ENCODE measurements at regions not wholly inside any gene's neighbourhood (a gene's known extent, or its start where the extent isn't known, plus 50 kb on each side); places are given as distances from the start of the nearest gene placed in this dataset.

- Histone ChIP-seq H3K4me1 (ENCODE audit: control insufficient read depth, insufficient read depth, low read length) (no peaks in the 10 kb centered on the region), H3K27ac (ENCODE audit: low read length) (no peak overlapping the region), H3K27me3 (ENCODE audit: control insufficient read depth in 1 of 2, insufficient read depth in 2 of 2, low read length in 2 of 2) (no peaks in the 10 kb centered on the region), H3K36me3 (ENCODE audit: control insufficient read depth in 2 of 2, insufficient read depth in 2 of 2, low read length in 2 of 2) (no peaks in the 10 kb centered on the region), H3K9me3 (ENCODE audit: control insufficient read depth in 2 of 2, low read length in 2 of 2) (no peaks in the 10 kb centered on the region), H3K4me3 (ENCODE audit: low read length in 2 of 2) (no peak overlapping the region), H3K9ac (ENCODE audit: low read length in 2 of 2) (no peak overlapping the region)
Measured at GRCh38 chr5:121138495-121138907, 674.4 kb downstream of the PRR16 start.

DNA sequence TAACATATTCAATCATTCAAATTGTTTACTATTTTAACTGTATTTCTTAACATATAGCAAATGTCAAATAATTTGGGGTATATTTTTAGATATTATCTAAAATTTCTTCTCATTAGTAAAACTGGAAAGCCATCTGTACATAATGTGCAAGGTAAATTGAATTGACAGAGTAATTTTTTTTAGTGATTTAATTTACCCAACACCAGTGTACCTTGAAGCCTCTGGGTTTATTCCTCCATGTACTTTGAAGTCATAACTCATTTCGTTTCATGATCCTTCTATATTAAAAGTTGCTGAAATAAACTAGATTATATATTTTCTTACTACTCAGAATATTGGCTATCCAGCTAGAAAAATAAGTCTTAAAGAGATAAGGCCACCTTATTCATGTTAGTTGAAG is 674.9 kb downstream of the PRR16 start:
- Histone ChIP-seq H3K4me1 (ENCODE audit: control insufficient read depth, insufficient read depth, low read length) (no peaks in the 10 kb centered on the region), H3K9ac (ENCODE audit: low read length in 2 of 2) (no peak overlapping the region), H3K9me3 (ENCODE audit: control insufficient read depth in 2 of 2, low read length in 2 of 2) (no peaks in the 10 kb centered on the region), H3K27ac (ENCODE audit: low read length) (no peak overlapping the region), H3K4me3 (ENCODE audit: low read length in 2 of 2) (no peak overlapping the region), H3K27me3 (ENCODE audit: control insufficient read depth in 1 of 2, insufficient read depth in 2 of 2, low read length in 2 of 2) (no peaks in the 10 kb centered on the region), H3K36me3 (ENCODE audit: control insufficient read depth in 2 of 2, insufficient read depth in 2 of 2, low read length in 2 of 2) (no peaks in the 10 kb centered on the region)

DNA sequence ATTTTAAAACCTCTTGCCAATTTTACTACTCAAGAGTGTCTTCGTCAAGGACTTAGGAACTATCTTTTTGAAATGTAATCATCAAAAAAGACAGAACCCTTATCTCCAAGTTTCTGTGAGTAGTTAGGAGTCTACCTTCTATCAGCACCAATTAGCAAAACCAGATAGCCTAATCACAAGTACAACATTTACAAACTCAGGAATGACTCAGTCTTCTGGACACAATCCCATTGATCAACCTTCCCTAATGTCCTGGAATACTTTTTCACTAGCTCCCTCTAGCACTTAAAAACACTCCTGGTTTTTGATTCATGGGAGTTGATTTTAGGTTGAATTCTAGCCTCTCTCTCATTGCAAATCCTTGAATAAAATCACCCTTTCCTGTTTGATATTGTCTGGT is 680.7 kb downstream of the PRR16 start:
- no peaks in the 10 kb centered on the region for H3K36me3 ChIP-seq (ENCODE audit: control insufficient read depth in 2 of 2, insufficient read depth in 2 of 2, low read length in 2 of 2)
- H3K4me1 ChIP-seq (ENCODE audit: control insufficient read depth, insufficient read depth, low read length), result no peaks in the 10 kb centered on the region
- no peaks in the 10 kb centered on the region for H3K9me3 ChIP-seq (ENCODE audit: control insufficient read depth in 2 of 2, low read length in 2 of 2)
- H3K4me3 ChIP-seq (ENCODE audit: low read length in 2 of 2), result no peak overlapping the region
- H3K27ac ChIP-seq (ENCODE audit: low read length), result no peak overlapping the region
- H3K9ac ChIP-seq (ENCODE audit: low read length in 2 of 2), result no peak overlapping the region
- H3K27me3 ChIP-seq (ENCODE audit: control insufficient read depth in 1 of 2, insufficient read depth in 2 of 2, low read length in 2 of 2), result no peaks in the 10 kb centered on the region

GRCh38 chr5:121151534-121151933 is 687.4 kb downstream of the PRR16 start:
- no peaks in the 10 kb centered on the region for H3K36me3 ChIP-seq (ENCODE audit: control insufficient read depth in 2 of 2, insufficient read depth in 2 of 2, low read length in 2 of 2)
- no peaks in the 10 kb centered on the region for H3K4me1 ChIP-seq (ENCODE audit: control insufficient read depth, insufficient read depth, low read length)
- H3K27ac ChIP-seq (ENCODE audit: low read length), result no peak overlapping the region
- no peaks in the 10 kb centered on the region for H3K27me3 ChIP-seq (ENCODE audit: control insufficient read depth in 1 of 2, insufficient read depth in 2 of 2, low read length in 2 of 2)
- no peak overlapping the region for H3K4me3 ChIP-seq (ENCODE audit: low read length in 2 of 2)
- no peaks in the 10 kb centered on the region for H3K9me3 ChIP-seq (ENCODE audit: control insufficient read depth in 2 of 2, low read length in 2 of 2)
- no peak overlapping the region for H3K9ac ChIP-seq (ENCODE audit: low read length in 2 of 2)

DNA sequence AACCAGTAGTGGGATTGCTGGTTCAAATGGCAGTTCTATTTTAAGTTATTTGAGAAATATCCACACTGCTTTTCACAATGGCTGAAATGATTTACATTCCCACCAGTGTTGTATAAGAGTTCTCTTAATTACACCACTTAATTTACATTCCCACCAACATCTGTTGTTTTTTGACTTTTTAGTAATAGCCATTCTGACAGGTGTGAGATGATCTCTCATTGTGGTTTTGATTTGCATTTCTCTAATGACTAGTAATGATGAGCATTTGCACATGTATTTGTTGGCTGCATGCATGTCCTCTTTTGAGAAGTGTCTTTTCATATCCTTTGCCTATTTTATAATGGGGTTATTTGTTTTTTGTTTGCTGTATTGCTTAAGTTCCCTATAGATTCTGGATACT is 688.3 kb downstream of the PRR16 start:
- no peak overlapping the region for H3K9ac ChIP-seq (ENCODE audit: low read length in 2 of 2)
- no peaks in the 10 kb centered on the region for H3K27me3 ChIP-seq (ENCODE audit: control insufficient read depth in 1 of 2, insufficient read depth in 2 of 2, low read length in 2 of 2)
- H3K9me3 ChIP-seq (ENCODE audit: control insufficient read depth in 2 of 2, low read length in 2 of 2), result no peaks in the 10 kb centered on the region
- no peak overlapping the region for H3K27ac ChIP-seq (ENCODE audit: low read length)
- no peaks in the 10 kb centered on the region for H3K36me3 ChIP-seq (ENCODE audit: control insufficient read depth in 2 of 2, insufficient read depth in 2 of 2, low read length in 2 of 2)
- no peaks in the 10 kb centered on the region for H3K4me1 ChIP-seq (ENCODE audit: control insufficient read depth, insufficient read depth, low read length)
- no peak overlapping the region for H3K4me3 ChIP-seq (ENCODE audit: low read length in 2 of 2)

- H3K27ac ChIP-seq (ENCODE audit: low read length), result no peak overlapping the region
- H3K4me1 ChIP-seq (ENCODE audit: control insufficient read depth, insufficient read depth, low read length), result no peaks in the 10 kb centered on the region
- no peak overlapping the region for H3K4me3 ChIP-seq (ENCODE audit: low read length in 2 of 2)
- no peaks in the 10 kb centered on the region for H3K9me3 ChIP-seq (ENCODE audit: control insufficient read depth in 2 of 2, low read length in 2 of 2)
- no peaks in the 10 kb centered on the region for H3K27me3 ChIP-seq (ENCODE audit: control insufficient read depth in 1 of 2, insufficient read depth in 2 of 2, low read length in 2 of 2)
- H3K36me3 ChIP-seq (ENCODE audit: control insufficient read depth in 2 of 2, insufficient read depth in 2 of 2, low read length in 2 of 2), result no peaks in the 10 kb centered on the region
- no peak overlapping the region for H3K9ac ChIP-seq (ENCODE audit: low read length in 2 of 2)
Measured at GRCh38 chr5:121156565-121156964, 692.5 kb downstream of the PRR16 start.

- H3K4me3 ChIP-seq (ENCODE audit: low read length in 2 of 2), result no peak overlapping the region
- no peak overlapping the region for H3K27ac ChIP-seq (ENCODE audit: low read length)
- no peaks in the 10 kb centered on the region for H3K9me3 ChIP-seq (ENCODE audit: control insufficient read depth in 2 of 2, low read length in 2 of 2)
- H3K4me1 ChIP-seq (ENCODE audit: control insufficient read depth, insufficient read depth, low read length), result no peaks in the 10 kb centered on the region
- H3K27me3 ChIP-seq (ENCODE audit: control insufficient read depth in 1 of 2, insufficient read depth in 2 of 2, low read length in 2 of 2), result no peaks in the 10 kb centered on the region
- no peaks in the 10 kb centered on the region for H3K36me3 ChIP-seq (ENCODE audit: control insufficient read depth in 2 of 2, insufficient read depth in 2 of 2, low read length in 2 of 2)
- H3K9ac ChIP-seq (ENCODE audit: low read length in 2 of 2), result no peak overlapping the region
Measured at GRCh38 chr5:121158451-121158850, 693.2 kb upstream of the FTMT start.

DNA sequence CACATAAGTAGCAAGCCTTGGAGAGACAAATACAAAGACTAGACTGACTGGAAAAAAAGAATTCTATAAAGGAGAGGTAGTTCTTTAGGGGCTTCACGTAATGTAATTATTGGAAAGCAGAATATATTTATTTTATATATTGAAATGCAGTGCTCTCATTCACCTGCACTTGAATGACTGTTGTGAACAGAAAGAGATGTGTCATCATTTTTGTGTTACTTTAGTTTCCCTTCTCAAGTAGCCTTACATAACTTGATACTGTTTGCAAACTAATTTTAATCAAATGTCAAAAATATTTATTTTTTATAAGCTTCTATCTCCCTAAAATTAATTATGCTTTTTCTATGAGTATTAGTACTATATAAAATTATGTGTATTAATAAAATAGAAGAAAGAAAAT is 691.1 kb upstream of the FTMT start:
- Histone ChIP-seq H3K4me3 (ENCODE audit: low read length in 2 of 2) (no peak overlapping the region), H3K27ac (ENCODE audit: low read length) (no peak overlapping the region), H3K9ac (ENCODE audit: low read length in 2 of 2) (no peak overlapping the region), H3K4me1 (ENCODE audit: control insufficient read depth, insufficient read depth, low read length) (no peaks in the 10 kb centered on the region), H3K9me3 (ENCODE audit: control insufficient read depth in 2 of 2, low read length in 2 of 2) (no peaks in the 10 kb centered on the region), H3K36me3 (ENCODE audit: control insufficient read depth in 2 of 2, insufficient read depth in 2 of 2, low read length in 2 of 2) (no peaks in the 10 kb centered on the region), H3K27me3 (ENCODE audit: control insufficient read depth in 1 of 2, insufficient read depth in 2 of 2, low read length in 2 of 2) (no peaks in the 10 kb centered on the region)

DNA sequence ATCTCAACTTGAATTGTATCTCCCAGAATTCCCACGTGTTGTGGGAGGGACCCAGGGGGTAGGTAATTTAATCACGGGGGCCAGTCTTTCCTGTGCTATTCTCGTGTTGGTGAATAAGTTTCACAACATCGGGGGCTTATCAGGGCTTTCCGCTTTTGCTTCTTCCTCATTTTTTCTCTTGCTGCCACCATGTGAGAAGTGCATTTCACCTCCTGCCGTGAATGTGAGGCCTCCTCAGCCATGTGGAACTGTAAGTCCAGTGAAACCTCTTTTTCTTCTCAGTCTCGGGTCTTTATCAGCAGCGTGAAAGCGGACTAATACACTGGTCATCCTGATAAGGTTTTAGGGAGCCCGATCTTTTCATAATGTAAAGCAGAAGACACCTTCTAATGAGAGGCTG is 687.0 kb upstream of the FTMT start:
- no peaks in the 10 kb centered on the region for H3K4me1 ChIP-seq (ENCODE audit: control insufficient read depth, insufficient read depth, low read length)
- H3K36me3 ChIP-seq (ENCODE audit: control insufficient read depth in 2 of 2, insufficient read depth in 2 of 2, low read length in 2 of 2), result no peaks in the 10 kb centered on the region
- H3K27me3 ChIP-seq (ENCODE audit: control insufficient read depth in 1 of 2, insufficient read depth in 2 of 2, low read length in 2 of 2), result no peaks in the 10 kb centered on the region
- H3K9ac ChIP-seq (ENCODE audit: low read length in 2 of 2), result no peak overlapping the region
- no peak overlapping the region for H3K27ac ChIP-seq (ENCODE audit: low read length)
- no peak overlapping the region for H3K4me3 ChIP-seq (ENCODE audit: low read length in 2 of 2)
- no peaks in the 10 kb centered on the region for H3K9me3 ChIP-seq (ENCODE audit: control insufficient read depth in 2 of 2, low read length in 2 of 2)

DNA sequence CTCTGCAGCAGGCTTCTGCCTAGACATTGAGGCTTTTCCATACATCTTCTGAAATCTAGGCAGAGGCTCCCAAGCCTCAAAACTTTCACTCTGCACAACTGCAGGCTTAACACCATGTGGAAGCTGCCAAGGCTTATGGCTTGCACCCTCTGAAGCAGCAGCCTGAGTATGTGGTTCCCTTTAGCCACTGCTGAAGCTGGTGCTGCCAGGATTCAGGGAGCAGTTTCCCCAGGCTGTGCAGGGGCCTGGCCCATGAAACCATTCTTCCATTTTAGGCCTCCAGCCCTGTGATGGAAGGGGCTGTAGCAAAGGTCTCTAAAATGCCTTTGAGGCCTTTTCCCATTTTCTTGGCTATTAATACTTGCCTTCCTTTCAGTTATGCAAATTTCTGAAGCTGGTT is 680.3 kb upstream of the FTMT start:
- no peaks in the 10 kb centered on the region for H3K36me3 ChIP-seq (ENCODE audit: control insufficient read depth in 2 of 2, insufficient read depth in 2 of 2, low read length in 2 of 2)
- no peak overlapping the region for H3K4me3 ChIP-seq (ENCODE audit: low read length in 2 of 2)
- H3K27ac ChIP-seq (ENCODE audit: low read length), result no peak overlapping the region
- no peak overlapping the region for H3K9ac ChIP-seq (ENCODE audit: low read length in 2 of 2)
- no peaks in the 10 kb centered on the region for H3K9me3 ChIP-seq (ENCODE audit: control insufficient read depth in 2 of 2, low read length in 2 of 2)
- H3K4me1 ChIP-seq (ENCODE audit: control insufficient read depth, insufficient read depth, low read length), result no peaks in the 10 kb centered on the region
- no peaks in the 10 kb centered on the region for H3K27me3 ChIP-seq (ENCODE audit: control insufficient read depth in 1 of 2, insufficient read depth in 2 of 2, low read length in 2 of 2)

DNA sequence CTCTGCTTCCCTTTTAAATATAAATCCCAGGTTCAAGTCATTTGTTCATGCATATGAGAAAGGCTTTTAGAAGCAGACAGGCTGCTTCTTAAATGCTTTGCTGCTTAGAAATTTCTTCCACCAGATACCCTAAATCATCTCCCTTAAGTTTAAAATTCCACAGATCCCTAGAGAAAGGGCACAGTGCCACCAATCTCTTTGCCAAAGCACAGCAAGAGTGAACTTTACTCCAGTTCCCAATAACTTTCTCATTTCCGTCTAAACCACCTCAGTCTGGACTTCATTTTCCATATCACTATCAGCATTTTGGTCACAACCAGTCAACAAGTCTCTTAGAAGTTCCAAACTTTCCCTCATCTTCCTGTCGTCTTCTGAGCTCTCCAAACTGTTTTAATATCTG is 679.8 kb upstream of the FTMT start:
- no peak overlapping the region for H3K9ac ChIP-seq (ENCODE audit: low read length in 2 of 2)
- no peak overlapping the region for H3K4me3 ChIP-seq (ENCODE audit: low read length in 2 of 2)
- no peak overlapping the region for H3K27ac ChIP-seq (ENCODE audit: low read length)
- no peaks in the 10 kb centered on the region for H3K36me3 ChIP-seq (ENCODE audit: control insufficient read depth in 2 of 2, insufficient read depth in 2 of 2, low read length in 2 of 2)
- no peaks in the 10 kb centered on the region for H3K9me3 ChIP-seq (ENCODE audit: control insufficient read depth in 2 of 2, low read length in 2 of 2)
- no peaks in the 10 kb centered on the region for H3K4me1 ChIP-seq (ENCODE audit: control insufficient read depth, insufficient read depth, low read length)
- H3K27me3 ChIP-seq (ENCODE audit: control insufficient read depth in 1 of 2, insufficient read depth in 2 of 2, low read length in 2 of 2), result no peaks in the 10 kb centered on the region

GRCh38 chr5:121174351-121174750 is 677.3 kb upstream of the FTMT start:
- no peak overlapping the region for H3K27ac ChIP-seq (ENCODE audit: low read length)
- H3K9me3 ChIP-seq (ENCODE audit: control insufficient read depth in 2 of 2, low read length in 2 of 2), result no peaks in the 10 kb centered on the region
- no peak overlapping the region for H3K9ac ChIP-seq (ENCODE audit: low read length in 2 of 2)
- no peak overlapping the region for H3K4me3 ChIP-seq (ENCODE audit: low read length in 2 of 2)
- H3K36me3 ChIP-seq (ENCODE audit: control insufficient read depth in 2 of 2, insufficient read depth in 2 of 2, low read length in 2 of 2), result no peaks in the 10 kb centered on the region
- no peaks in the 10 kb centered on the region for H3K27me3 ChIP-seq (ENCODE audit: control insufficient read depth in 1 of 2, insufficient read depth in 2 of 2, low read length in 2 of 2)
- H3K4me1 ChIP-seq (ENCODE audit: control insufficient read depth, insufficient read depth, low read length), result no peaks in the 10 kb centered on the region
